ENCODE measurements at regions not wholly inside any gene's neighbourhood (a gene's known extent, or its start where the extent isn't known, plus 50 kb on each side); places are given as distances from the start of the nearest gene placed in this dataset.

GRCh38 chr16:72444696-72445095 lies 272.7 kb upstream of the PMFBP1 start:
- ATAC-seq (no peak), DNase-seq (no peak)
- TF ChIP-seq CTCF (IDR thresholded peaks at IDR 0.05 in 4 of 5, conservative IDR thresholded peaks at IDR 0.05 in 1 of 5) (no peak), POLR2A (IDR thresholded peaks at IDR 0.05) (no peak)
- no peak overlapping the region for H3K27ac ChIP-seq
- intact Hi-C loops (cut with DNase I; ENCODE audit: low total_unique reads) (no loop called here), in situ Hi-C loops (cut with MboI; ENCODE audit: low sequenced_read_pairs in 4 of 4) (no loop called here)
- H3K4me3 ChIP-seq: no peak overlapping the region
- H3K36me3 ChIP-seq: no peaks in the 10 kb centered on the region
- no peaks in the 10 kb centered on the region for H3K9me3 ChIP-seq
- H3K4me1 ChIP-seq: no peaks in the 10 kb centered on the region
- no peaks in the 10 kb centered on the region for H3K27me3 ChIP-seq

- DNase-seq (no peak), ATAC-seq (no peak)
- in situ Hi-C loops (cut with MboI; ENCODE audit: low sequenced_read_pairs in 4 of 4): no loop called here
- TF ChIP-seq CTCF (IDR thresholded peaks at IDR 0.05 in 4 of 5, conservative IDR thresholded peaks at IDR 0.05 in 1 of 5) (no peak), POLR2A (IDR thresholded peaks at IDR 0.05) (no peak)
- H3K27ac ChIP-seq: no peak overlapping the region
- H3K36me3 ChIP-seq: no peaks in the 10 kb centered on the region
- no peaks in the 10 kb centered on the region for H3K27me3 ChIP-seq
- no peak overlapping the region for H3K4me3 ChIP-seq
- intact Hi-C loops (cut with DNase I; ENCODE audit: low total_unique reads): no loop called here
- H3K9me3 ChIP-seq: no peaks in the 10 kb centered on the region
- H3K4me1 ChIP-seq: no peaks in the 10 kb centered on the region
These were observed 271.9 kb upstream of the PMFBP1 start for GRCh38 chr16:72443809-72444208.

- no peaks in the 10 kb centered on the region for H3K27me3 ChIP-seq
- H3K36me3 ChIP-seq: no peaks in the 10 kb centered on the region
- TF ChIP-seq POLR2A (IDR thresholded peaks at IDR 0.05) (no peak), CTCF (IDR thresholded peaks at IDR 0.05 in 4 of 5, conservative IDR thresholded peaks at IDR 0.05 in 1 of 5) (no peak)
- no peak for ATAC-seq
- H3K4me3 ChIP-seq: no peak overlapping the region
- H3K27ac ChIP-seq: no peak overlapping the region
- no peaks in the 10 kb centered on the region for H3K9me3 ChIP-seq
- no peaks in the 10 kb centered on the region for H3K4me1 ChIP-seq
- in situ Hi-C loops (cut with MboI; ENCODE audit: low sequenced_read_pairs in 4 of 4): no loop called here
- DNase-seq: no peak
- intact Hi-C loops (cut with DNase I; ENCODE audit: low total_unique reads): no loop called here
These were observed 270.6 kb upstream of the PMFBP1 start for GRCh38 chr16:72442385-72443158.

- no peaks in the 10 kb centered on the region for H3K36me3 ChIP-seq
- no peak for DNase-seq
- no peaks in the 10 kb centered on the region for H3K4me1 ChIP-seq
- intact Hi-C loops (cut with DNase I; ENCODE audit: low total_unique reads): no loop called here
- in situ Hi-C loops (cut with MboI; ENCODE audit: low sequenced_read_pairs in 4 of 4): no loop called here
- no peaks in the 10 kb centered on the region for H3K27me3 ChIP-seq
- no peak for ATAC-seq
- no peak overlapping the region for H3K27ac ChIP-seq
- no peak overlapping the region for H3K4me3 ChIP-seq
- H3K9me3 ChIP-seq: peaks cover 0 to 6% (median 0%) of the 10 kb centered on the region in 3 donors
- TF ChIP-seq POLR2A (IDR thresholded peaks at IDR 0.05): no peak
- TF ChIP-seq CTCF (IDR thresholded peaks at IDR 0.05 in 4 of 5, conservative IDR thresholded peaks at IDR 0.05 in 1 of 5): no peak
These were observed 265.9 kb upstream of the PMFBP1 start for GRCh38 chr16:72437891-72438290.

- no peak overlapping the region for H3K4me3 ChIP-seq
- H3K27me3 ChIP-seq: no peaks in the 10 kb centered on the region
- no peak for TF ChIP-seq POLR2A (IDR thresholded peaks at IDR 0.05)
- no peak for TF ChIP-seq CTCF (IDR thresholded peaks at IDR 0.05 in 4 of 5, conservative IDR thresholded peaks at IDR 0.05 in 1 of 5)
- intact Hi-C loops (cut with DNase I; ENCODE audit: low total_unique reads) (no loop called here), in situ Hi-C loops (cut with MboI; ENCODE audit: low sequenced_read_pairs in 4 of 4) (no loop called here)
- H3K27ac ChIP-seq: no peak overlapping the region
- no peaks in the 10 kb centered on the region for H3K4me1 ChIP-seq
- H3K9me3 ChIP-seq: peaks cover 0 to 6% (median 0%) of the 10 kb centered on the region in 3 donors
- DNase-seq (no peak), ATAC-seq (no peak)
- no peaks in the 10 kb centered on the region for H3K36me3 ChIP-seq
These were observed 262.2 kb upstream of the PMFBP1 start for GRCh38 chr16:72434159-72434558.
